DND-41 (cell line): ENCODE measurements at regions not wholly inside any gene's neighbourhood (a gene's known extent, or its start where the extent isn't known, plus 50 kb on each side); places are given as distances from the start of the nearest gene placed in this dataset.

Experiments
- EZH2 ChIP-seq: IDR thresholded peaks from 3 replicates; pipeline ENCODE4 v1.6.1; 2012; ENCODE audit warnings: borderline replicate concordance, low read depth, mild to moderate bottlenecking, moderate library complexity, low read length, inconsistent platforms; ENCODE audit not compliant: severe bottlenecking
- TF ChIP-seq, protein P1 (sequence below): IDR thresholded peaks from 2 replicates; pipeline ENCODE4 v1.5.1; 2012; ENCODE audit warnings: borderline replicate concordance, low read length, moderate library complexity, mild to moderate bottlenecking; ENCODE audit not compliant: poor library complexity, severe bottlenecking; ENCODE audit errors: extremely low read depth

DNA sequence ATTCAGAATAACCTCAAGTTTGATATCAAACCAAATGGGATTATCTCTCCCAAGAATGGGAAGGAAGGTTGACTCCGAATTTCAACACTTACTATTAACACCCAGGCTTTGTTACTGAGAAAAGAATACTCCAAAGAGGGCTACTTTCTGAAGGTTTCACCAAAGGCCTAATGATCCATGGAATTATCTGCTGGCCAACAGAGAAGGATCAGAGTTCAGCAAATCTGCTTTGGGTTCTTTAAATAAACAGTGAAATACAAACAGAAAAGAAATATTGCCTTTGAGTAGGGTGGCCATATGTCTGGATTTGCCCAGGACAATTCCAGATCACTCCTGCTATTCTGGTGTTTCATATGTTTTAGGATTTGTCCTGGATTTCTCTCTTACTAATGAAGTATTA lies 564.5 kb upstream of the PSMD7 start:
- TF ChIP-seq, protein P1, sequence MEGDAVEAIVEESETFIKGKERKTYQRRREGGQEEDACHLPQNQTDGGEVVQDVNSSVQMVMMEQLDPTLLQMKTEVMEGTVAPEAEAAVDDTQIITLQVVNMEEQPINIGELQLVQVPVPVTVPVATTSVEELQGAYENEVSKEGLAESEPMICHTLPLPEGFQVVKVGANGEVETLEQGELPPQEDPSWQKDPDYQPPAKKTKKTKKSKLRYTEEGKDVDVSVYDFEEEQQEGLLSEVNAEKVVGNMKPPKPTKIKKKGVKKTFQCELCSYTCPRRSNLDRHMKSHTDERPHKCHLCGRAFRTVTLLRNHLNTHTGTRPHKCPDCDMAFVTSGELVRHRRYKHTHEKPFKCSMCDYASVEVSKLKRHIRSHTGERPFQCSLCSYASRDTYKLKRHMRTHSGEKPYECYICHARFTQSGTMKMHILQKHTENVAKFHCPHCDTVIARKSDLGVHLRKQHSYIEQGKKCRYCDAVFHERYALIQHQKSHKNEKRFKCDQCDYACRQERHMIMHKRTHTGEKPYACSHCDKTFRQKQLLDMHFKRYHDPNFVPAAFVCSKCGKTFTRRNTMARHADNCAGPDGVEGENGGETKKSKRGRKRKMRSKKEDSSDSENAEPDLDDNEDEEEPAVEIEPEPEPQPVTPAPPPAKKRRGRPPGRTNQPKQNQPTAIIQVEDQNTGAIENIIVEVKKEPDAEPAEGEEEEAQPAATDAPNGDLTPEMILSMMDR, result no peak
- no peak for TF ChIP-seq EZH2
